IMR-90 (cell line): ENCODE measurements at regions not wholly inside any gene's neighbourhood (a gene's known extent, or its start where the extent isn't known, plus 50 kb on each side); places are given as distances from the start of the nearest gene placed in this dataset.

ENCODE experiments used
- ATAC-seq: fragments of 200-7000 bp; cut with Tn5 transposase; 2 replicates; pipeline ENCODE4 v1.9.1; 2020; ENCODE audit warnings: low read depth, mild to moderate bottlenecking, moderate library complexity
- BruUV-seq: library from RNA; stranded (reverse); fragments of 400-500 nt; replicated peaks from 2 replicates; lab custom pipeline; 2021; lab: Mats Ljungman, UMichigan
- CTCF ChIA-PET: fragments of 300-600 bp; formaldehyde crosslinking; extraction: SDS; loops from one replicate; lab custom pipeline; 2021; ENCODE audit warnings: antibody characterized with exemption; lab: Yijun Ruan, JAX
- POLR2A ChIA-PET: fragments of 300-600 bp; sonication (Branson Sonifier 250); formaldehyde crosslinking; loops from one replicate; lab custom pipeline; 2022; ENCODE audit warnings: antibody characterized with exemption; ENCODE audit not compliant: unreplicated experiment; lab: Charles Lee
- DNase-seq: peaks from one replicate; pipeline ENCODE4 v3.0.0; 2013
- H2AFZ ChIP-seq: replicated peaks from 2 replicates; pipeline ENCODE3; 2013; ENCODE audit warnings: low read length, mild to moderate bottlenecking; ENCODE audit not compliant: poor library complexity
- H2AK5ac ChIP-seq: 2 replicates; pipeline ENCODE4 v1.6.1; 2013; ENCODE audit warnings: low read depth, low read length, inconsistent platforms
- H2AK9ac ChIP-seq: replicated peaks from 2 replicates; pipeline ENCODE3; 2013; ENCODE audit warnings: mild to moderate bottlenecking, low read depth, low read length, moderate library complexity; ENCODE audit not compliant: poor library complexity
- H2BK120ac ChIP-seq: 2 replicates; pipeline ENCODE4 v1.6.1; 2013; ENCODE audit warnings: low read depth, low read length, inconsistent platforms
- H2BK15ac ChIP-seq: 3 replicates; pipeline ENCODE4 v1.6.1; 2013; ENCODE audit warnings: low read depth, low read length, inconsistent platforms
- H2BK20ac ChIP-seq: 2 replicates; pipeline ENCODE4 v1.6.1; 2013; ENCODE audit warnings: low read depth, mild to moderate bottlenecking, inconsistent platforms, low read length, moderate library complexity
- H2BK5ac ChIP-seq: 2 replicates; pipeline ENCODE4 v1.6.1; 2013; ENCODE audit warnings: mild to moderate bottlenecking, low read depth, low read length, inconsistent platforms; ENCODE audit not compliant: poor library complexity, severe bottlenecking
- H3K14ac ChIP-seq: replicated peaks from 2 replicates; pipeline ENCODE4 v1.6.1; 2013; ENCODE audit warnings: low read depth, low read length, inconsistent platforms
- H3K18ac ChIP-seq: 2 replicates; pipeline ENCODE4 v1.6.1; 2013; ENCODE audit warnings: low read depth, low read length, control low read depth
- H3K23ac ChIP-seq: 2 replicates; pipeline ENCODE4 v1.6.1; 2013; ENCODE audit warnings: low read depth, low read length, inconsistent platforms
- H3K27ac ChIP-seq: 2 replicates; pipeline ENCODE4 v1.5.1; 2013; ENCODE audit warnings: mild to moderate bottlenecking, control low read depth, low read length; ENCODE audit not compliant: insufficient read depth
- H3K27me3 ChIP-seq: 2 replicates; pipeline ENCODE4 v1.6.1; 2013; ENCODE audit warnings: low read length; ENCODE audit not compliant: control insufficient read depth, insufficient read depth
- H3K36me3 ChIP-seq: 2 replicates; pipeline ENCODE4 v1.6.1; 2013; ENCODE audit warnings: low read length, mixed read lengths; ENCODE audit not compliant: control insufficient read depth, insufficient read depth
- H3K4ac ChIP-seq: 2 replicates; pipeline ENCODE4 v1.6.1; 2013; ENCODE audit warnings: low read depth, low read length, inconsistent platforms
- H3K4me1 ChIP-seq: 2 replicates; pipeline ENCODE4 v1.6.1; 2013; ENCODE audit warnings: low read length, mixed read lengths; ENCODE audit not compliant: control insufficient read depth, insufficient read depth
- H3K4me2 ChIP-seq: 2 replicates; pipeline ENCODE4 v1.6.1; 2013; ENCODE audit warnings: low read depth, mild to moderate bottlenecking, control low read depth, low read length, moderate library complexity
- H3K4me3 ChIP-seq: 2 replicates; pipeline ENCODE4 v1.5.1; 2013; ENCODE audit warnings: low read depth, mild to moderate bottlenecking, control low read depth, low read length, moderate library complexity; ENCODE audit not compliant: insufficient read depth
- H3K56ac ChIP-seq: 2 replicates; pipeline ENCODE4 v1.6.1; 2013; ENCODE audit warnings: low read length, inconsistent platforms; ENCODE audit not compliant: insufficient read depth; ENCODE audit errors: extremely low read depth
- H3K79me1 ChIP-seq, 2 experiments: 2 replicates each; pipeline ENCODE4 v1.6.1; 2013; ENCODE audit warnings: low read length in 2 of 2, inconsistent platforms in 1 of 2, low read depth in 1 of 2
- H3K9ac ChIP-seq: 2 replicates; pipeline ENCODE4 v1.6.1; 2013; ENCODE audit warnings: low read depth, low read length, control low read depth
- H3K9me1 ChIP-seq: 2 replicates; pipeline ENCODE4 v1.6.1; 2013; ENCODE audit warnings: low read length, inconsistent platforms; ENCODE audit not compliant: insufficient read depth
- H3K9me3 ChIP-seq: 2 replicates; pipeline ENCODE4 v1.6.1; 2013; ENCODE audit warnings: low read length; ENCODE audit not compliant: control insufficient read depth, insufficient read depth
- H4K20me1 ChIP-seq: 2 replicates; pipeline ENCODE4 v1.6.1; 2013; ENCODE audit warnings: low read length, inconsistent platforms; ENCODE audit not compliant: insufficient read depth
- H4K5ac ChIP-seq: 2 replicates; pipeline ENCODE4 v1.6.1; 2013; ENCODE audit warnings: mild to moderate bottlenecking, low read depth, low read length, control low read depth
- H4K8ac ChIP-seq, 2 experiments: 2 replicates each; pipeline ENCODE4 v1.6.1; 2013; ENCODE audit warnings: low read depth in 2 of 2, low read length in 2 of 2, control low read depth in 1 of 2, inconsistent platforms in 1 of 2
- H4K91ac ChIP-seq: 2 replicates; pipeline ENCODE4 v1.6.1; 2013; ENCODE audit warnings: low read depth, low read length, inconsistent platforms; ENCODE audit not compliant: insufficient read depth
- BHLHE40 ChIP-seq: fragments of 150-350 bp; IDR thresholded peaks from 2 replicates; pipeline ENCODE4 v1.6.1; 2016; ENCODE audit warnings: mild to moderate bottlenecking, low read depth, low read length
- CEBPB ChIP-seq: IDR thresholded peaks from 2 replicates; pipeline ENCODE4 v1.6.1; 2012; ENCODE audit warnings: low read depth, low read length, improper control_type of control experiment
- CHD1 ChIP-seq: IDR thresholded peaks from 2 replicates; pipeline ENCODE4 v1.6.1; 2012; ENCODE audit warnings: low read depth, low read length, improper control_type of control experiment
- FOS ChIP-seq: fragments of 150-350 bp; IDR thresholded peaks from 2 replicates; pipeline ENCODE4 v1.6.1; 2016; ENCODE audit warnings: low read depth, low read length
- MAFK ChIP-seq: IDR thresholded peaks from 2 replicates; pipeline ENCODE4 v1.6.1; 2012; ENCODE audit warnings: low read depth, low read length, improper control_type of control experiment
- MXI1 ChIP-seq: IDR thresholded peaks from 2 replicates; pipeline ENCODE4 v1.6.1; 2012; ENCODE audit warnings: low read depth, mild to moderate bottlenecking, low read length, moderate library complexity, borderline replicate concordance
- POLR2A ChIP-seq: IDR thresholded peaks from 2 replicates; pipeline ENCODE4 v1.6.1; 2012; ENCODE audit warnings: mild to moderate bottlenecking, low read depth, low read length
- RCOR1 ChIP-seq: IDR thresholded peaks from 2 replicates; pipeline ENCODE4 v1.6.1; 2012; ENCODE audit warnings: mild to moderate bottlenecking, low read length, improper control_type of control experiment; ENCODE audit not compliant: insufficient replicate concordance
- SMC3 ChIP-seq: fragments of 150-350 bp; IDR thresholded peaks from 2 replicates; pipeline ENCODE4 v1.6.1; 2016; ENCODE audit warnings: low read depth, mild to moderate bottlenecking, antibody characterized with exemption, low read length, moderate library complexity
- WGBS, 2 experiments: methylation state at CpG; one replicate each; pipeline versions ENCODE4 v1.1.5 to v1.1.7; 2013; ENCODE audit warnings: missing lambda C conversion rate in 2 of 2; ENCODE audit not compliant: insufficient read length in 1 of 2; ENCODE audit errors: extremely low coverage in 2 of 2; 5-methylcytosine and 5-hydroxymethylcytosine counted together
- dilution Hi-C: fragments of 300-500 bp; cut with HindIII; formaldehyde crosslinking; loops from one replicate; pipeline ENCODE4 v1.14.3; 2018; ENCODE audit warnings: low sequenced_read_pairs; ENCODE audit not compliant: unreplicated experiment
- in situ Hi-C: fragments of 300-500 bp; cut with MboI; formaldehyde crosslinking; loops from 3 replicates; pipeline ENCODE4 v1.14.3; 2019; ENCODE audit warnings: low sequenced_read_pairs, inconsistent platforms, mixed read lengths
- intact Hi-C: fragments of 100-400 bp; cut with micrococcal nuclease; formaldehyde crosslinking; loops from 2 replicates; pipeline ENCODE4 v1.10.0; 2022
- TF ChIP-seq, protein P1 (sequence below): fragments of 150-350 bp; IDR thresholded peaks from 2 replicates; pipeline ENCODE4 v1.6.1; 2017; ENCODE audit warnings: mild to moderate bottlenecking, antibody characterized with exemption, low read length, low read depth
- TF ChIP-seq, protein P2 (sequence below): conservative IDR thresholded peaks from 2 replicates; pipeline ENCODE4 v1.5.1; 2012; ENCODE audit warnings: mild to moderate bottlenecking, low read depth, low read length, improper control_type of control experiment

GRCh38 chr2:41954304-41955291, 93.2 kb upstream of the PKDCC start (continued):
- TF ChIP-seq, protein P1, sequence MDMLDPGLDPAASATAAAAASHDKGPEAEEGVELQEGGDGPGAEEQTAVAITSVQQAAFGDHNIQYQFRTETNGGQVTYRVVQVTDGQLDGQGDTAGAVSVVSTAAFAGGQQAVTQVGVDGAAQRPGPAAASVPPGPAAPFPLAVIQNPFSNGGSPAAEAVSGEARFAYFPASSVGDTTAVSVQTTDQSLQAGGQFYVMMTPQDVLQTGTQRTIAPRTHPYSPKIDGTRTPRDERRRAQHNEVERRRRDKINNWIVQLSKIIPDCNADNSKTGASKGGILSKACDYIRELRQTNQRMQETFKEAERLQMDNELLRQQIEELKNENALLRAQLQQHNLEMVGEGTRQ = no peak
- no peak for TF ChIP-seq SMC3

GRCh38 chr2:41955316-41956043, 92.3 kb upstream of the PKDCC start:
- no peak overlapping the region for H3K4ac ChIP-seq
- no peak overlapping the region for H3K14ac ChIP-seq
- ChIA-PET POLR2A (no interaction called here), CTCF (no interaction called here)
- H2BK5ac ChIP-seq = no peak overlapping the region
- H3K79me1 ChIP-seq = no peaks in the 10 kb centered on the region
- H3K4me1 ChIP-seq = no peaks in the 10 kb centered on the region; the same call in 1 of the 2 replicates
- no peak overlapping the region for H3K18ac ChIP-seq
- DNase-seq (no peak), ATAC-seq (no peak)
- H3K4me2 ChIP-seq = no peak overlapping the region
- H3K27ac ChIP-seq = no peak overlapping the region
- H3K9me1 ChIP-seq = no peaks in the 10 kb centered on the region
- H4K20me1 ChIP-seq = no peaks in the 10 kb centered on the region
- H3K56ac ChIP-seq = no peak overlapping the region
- no peak overlapping the region for H3K9ac ChIP-seq
- no peak overlapping the region for H4K8ac ChIP-seq
- H2BK15ac ChIP-seq = no peak overlapping the region
- dilution Hi-C loops = no loop called here
- no peak overlapping the region for H2AFZ ChIP-seq
- in situ Hi-C loops = no loop called here
- no peak overlapping the region for H4K5ac ChIP-seq
- H2AK9ac ChIP-seq = no peak overlapping the region
- H2BK20ac ChIP-seq = no peak overlapping the region
- no peaks in the 10 kb centered on the region for H3K36me3 ChIP-seq
- peaks cover 37% of the 10 kb centered on the region for H3K27me3 ChIP-seq
- WGBS, 2 experiments = no CpG with 5 or more reads among the region's 5 CpGs
- H3K9me3 ChIP-seq = no peaks in the 10 kb centered on the region
- H2BK120ac ChIP-seq = no peak overlapping the region
- H3K4me3 ChIP-seq = no peak overlapping the region
- intact Hi-C loops = no loop called here
- H4K91ac ChIP-seq = no peak overlapping the region
- no peak overlapping the region for H3K23ac ChIP-seq
- no peak overlapping the region for H2AK5ac ChIP-seq
- no TSS peak for BruUV-seq
- TF ChIP-seq RCOR1 (no peak), CHD1 (no peak), MXI1 (no peak), SMC3 (no peak), BHLHE40 (no peak), CEBPB (no peak), POLR2A (no peak), FOS (no peak), MAFK (no peak)
- TF ChIP-seq, protein P1 = no peak
- TF ChIP-seq, protein P2, sequence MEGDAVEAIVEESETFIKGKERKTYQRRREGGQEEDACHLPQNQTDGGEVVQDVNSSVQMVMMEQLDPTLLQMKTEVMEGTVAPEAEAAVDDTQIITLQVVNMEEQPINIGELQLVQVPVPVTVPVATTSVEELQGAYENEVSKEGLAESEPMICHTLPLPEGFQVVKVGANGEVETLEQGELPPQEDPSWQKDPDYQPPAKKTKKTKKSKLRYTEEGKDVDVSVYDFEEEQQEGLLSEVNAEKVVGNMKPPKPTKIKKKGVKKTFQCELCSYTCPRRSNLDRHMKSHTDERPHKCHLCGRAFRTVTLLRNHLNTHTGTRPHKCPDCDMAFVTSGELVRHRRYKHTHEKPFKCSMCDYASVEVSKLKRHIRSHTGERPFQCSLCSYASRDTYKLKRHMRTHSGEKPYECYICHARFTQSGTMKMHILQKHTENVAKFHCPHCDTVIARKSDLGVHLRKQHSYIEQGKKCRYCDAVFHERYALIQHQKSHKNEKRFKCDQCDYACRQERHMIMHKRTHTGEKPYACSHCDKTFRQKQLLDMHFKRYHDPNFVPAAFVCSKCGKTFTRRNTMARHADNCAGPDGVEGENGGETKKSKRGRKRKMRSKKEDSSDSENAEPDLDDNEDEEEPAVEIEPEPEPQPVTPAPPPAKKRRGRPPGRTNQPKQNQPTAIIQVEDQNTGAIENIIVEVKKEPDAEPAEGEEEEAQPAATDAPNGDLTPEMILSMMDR = no peak
